Activated T-helper 1 cell treated with anti-CD3 and anti-CD28 coated beads, Interleukin-2, amount 50 U/mL, for 16 hours (primary cell): ENCODE measurements at regions not wholly inside any gene's neighbourhood (a gene's known extent, or its start where the extent isn't known, plus 50 kb on each side); places are given as distances from the start of the nearest gene placed in this dataset.

Source experiments
- DNase-seq, 2 donors: peaks; one replicate each; pipeline ENCODE4 v3.0.0-alpha.2; 2020; ENCODE audit warnings: low read depth in 1 of 2, low spot score in 1 of 2

- DNase-seq = no peak
Measured at GRCh38 chr2:123045713-123046112, 979.4 kb upstream of the CNTNAP5 start.

- no peak for DNase-seq
Measured at GRCh38 chr2:123047186-123047585, 977.9 kb upstream of the CNTNAP5 start.

- no peak for DNase-seq
Measured at GRCh38 chr2:123051136-123051535, 974.0 kb upstream of the CNTNAP5 start.

GRCh38 chr2:123061534-123061933 lies 963.6 kb upstream of the CNTNAP5 start:
- DNase-seq = no peak

- DNase-seq = no peak
Measured at GRCh38 chr2:123073371-123073770, 951.7 kb upstream of the CNTNAP5 start.

- DNase-seq = no peak
Measured at GRCh38 chr2:123073956-123074355, 951.1 kb upstream of the CNTNAP5 start.

GRCh38 chr2:123077101-123077500 lies 948.0 kb upstream of the CNTNAP5 start:
- no peak for DNase-seq

- no peak for DNase-seq
Measured at GRCh38 chr2:123080331-123080730, 944.8 kb upstream of the CNTNAP5 start.

- DNase-seq = no peak
Measured at GRCh38 chr2:123085484-123085883, 939.6 kb upstream of the CNTNAP5 start.

- no peak for DNase-seq
Measured at GRCh38 chr2:123086613-123087385, 938.3 kb upstream of the CNTNAP5 start.

- DNase-seq = no peak
Measured at GRCh38 chr2:123091471-123091870, 933.6 kb upstream of the CNTNAP5 start.

- no peak for DNase-seq
Measured at GRCh38 chr2:123093199-123093598, 931.9 kb upstream of the CNTNAP5 start.

GRCh38 chr2:123095219-123095835 lies 929.8 kb upstream of the CNTNAP5 start:
- no peak for DNase-seq

- DNase-seq = no peak
Measured at GRCh38 chr2:123098619-123099018, 926.5 kb upstream of the CNTNAP5 start.

- no peak for DNase-seq
Measured at GRCh38 chr2:123101434-123101833, 923.7 kb upstream of the CNTNAP5 start.

- no peak for DNase-seq
Measured at GRCh38 chr2:123103902-123104301, 921.2 kb upstream of the CNTNAP5 start.

- no peak for DNase-seq
Measured at GRCh38 chr2:123116595-123116994, 908.5 kb upstream of the CNTNAP5 start.

GRCh38 chr2:123127236-123127635 lies 897.9 kb upstream of the CNTNAP5 start:
- no peak for DNase-seq

GRCh38 chr2:123128951-123129350 lies 896.1 kb upstream of the CNTNAP5 start:
- no peak for DNase-seq

- no peak for DNase-seq
Measured at GRCh38 chr2:123136419-123136818, 888.7 kb upstream of the CNTNAP5 start.

GRCh38 chr2:123144082-123144481 lies 881.0 kb upstream of the CNTNAP5 start:
- no peak for DNase-seq

GRCh38 chr2:123153041-123153440 lies 872.0 kb upstream of the CNTNAP5 start:
- no peak for DNase-seq

- DNase-seq = no peak
Measured at GRCh38 chr2:123154195-123154594, 870.9 kb upstream of the CNTNAP5 start.
